ENCODE measurements at regions not wholly inside any gene's neighbourhood (a gene's known extent, or its start where the extent isn't known, plus 50 kb on each side); places are given as distances from the start of the nearest gene placed in this dataset.
"Not testable (repeated sequence)": the region's sequence is repeated elsewhere in the genome, so short reads cannot be mapped to it uniquely, and the experiment has no call there.

GRCh38 chr2:8344144-8345097 is 337.4 kb upstream of the ID2 start:
- H3K27ac ChIP-seq, result no peak overlapping the region
- H3K4me3 ChIP-seq, result no peak overlapping the region

- peak overlapping the region in 1 of 21 experiments; percentile 67 for H3K27ac ChIP-seq
- H3K4me3 ChIP-seq, result no peak overlapping the region
Measured at GRCh38 chr2:8345200-8345599, 336.7 kb upstream of the ID2 start.

- Histone ChIP-seq H3K27ac (peak overlapping the region in 2 of 21 experiments; percentile 37 to 67), H3K4me3 (no peak overlapping the region)
Measured at GRCh38 chr2:8346208-8346607, 335.6 kb upstream of the ID2 start.

- Histone ChIP-seq H3K4me3 (no peak overlapping the region), H3K27ac (peak overlapping the region in 1 of 21 experiments; percentile 67)
Measured at GRCh38 chr2:8346706-8347430, 335.0 kb upstream of the ID2 start.

- not testable (repeated sequence) for H3K4me3 ChIP-seq, H3K27ac ChIP-seq
Measured at GRCh38 chr2:8348911-8349310, 332.9 kb upstream of the ID2 start.

GRCh38 chr2:8352296-8352695 is 329.6 kb upstream of the ID2 start:
- no peak overlapping the region for H3K27ac ChIP-seq

GRCh38 chr2:8352989-8353388 is 328.9 kb upstream of the ID2 start:
- Histone ChIP-seq H3K4me3 (no peak overlapping the region), H3K27ac (no peak overlapping the region)

More at GRCh38 chr2:8352296-8352695, 329.6 kb upstream of the ID2 start:
- no peak overlapping the region for H3K4me3 ChIP-seq

GRCh38 chr2:8355102-8355859 is 326.6 kb upstream of the ID2 start:
- Histone ChIP-seq H3K27ac (no peak overlapping the region), H3K4me3 (no peak overlapping the region)

- no peak overlapping the region for H3K4me3 ChIP-seq
- no peak overlapping the region for H3K27ac ChIP-seq
Measured at GRCh38 chr2:8357738-8358518, 323.9 kb upstream of the ID2 start.

GRCh38 chr2:8361930-8362329 is 319.9 kb upstream of the ID2 start:
- H3K27ac ChIP-seq, result no peak overlapping the region
- no peak overlapping the region for H3K4me3 ChIP-seq

- H3K27ac ChIP-seq, result no peak overlapping the region
Measured at GRCh38 chr2:8363161-8363560, 318.7 kb upstream of the ID2 start.

GRCh38 chr2:8364668-8365067 is 317.2 kb upstream of the ID2 start:
- H3K4me3 ChIP-seq, result no peak overlapping the region
- H3K27ac ChIP-seq, result no peak overlapping the region

More at GRCh38 chr2:8363161-8363560, 318.7 kb upstream of the ID2 start:
- H3K4me3 ChIP-seq, result no peak overlapping the region

- no peak overlapping the region for H3K27ac ChIP-seq
- H3K4me3 ChIP-seq, result no peak overlapping the region
Measured at GRCh38 chr2:8365331-8365910, 316.4 kb upstream of the ID2 start.

GRCh38 chr2:8367833-8368232 is 314.0 kb upstream of the ID2 start:
- Histone ChIP-seq H3K27ac (no peak overlapping the region), H3K4me3 (no peak overlapping the region)

- Histone ChIP-seq H3K4me3 (no peak overlapping the region), H3K27ac (no peak overlapping the region)
Measured at GRCh38 chr2:8368463-8368862, 313.4 kb upstream of the ID2 start.

GRCh38 chr2:8369522-8369921 is 312.3 kb upstream of the ID2 start:
- no peak overlapping the region for H3K4me3 ChIP-seq
- H3K27ac ChIP-seq, result no peak overlapping the region

GRCh38 chr2:8370258-8370802 is 311.5 kb upstream of the ID2 start:
- Histone ChIP-seq H3K27ac (no peak overlapping the region), H3K4me3 (no peak overlapping the region)

- no peak overlapping the region for H3K27ac ChIP-seq
Measured at GRCh38 chr2:8371653-8372052, 310.2 kb upstream of the ID2 start.

GRCh38 chr2:8374782-8375181 is 307.1 kb upstream of the ID2 start:
- Histone ChIP-seq H3K4me3 (no peak overlapping the region), H3K27ac (no peak overlapping the region)

More at GRCh38 chr2:8371653-8372052, 310.2 kb upstream of the ID2 start:
- H3K4me3 ChIP-seq, result no peak overlapping the region
